ENCODE measurements at regions not wholly inside any gene's neighbourhood (a gene's known extent, or its start where the extent isn't known, plus 50 kb on each side); places are given as distances from the start of the nearest gene placed in this dataset.

DNA sequence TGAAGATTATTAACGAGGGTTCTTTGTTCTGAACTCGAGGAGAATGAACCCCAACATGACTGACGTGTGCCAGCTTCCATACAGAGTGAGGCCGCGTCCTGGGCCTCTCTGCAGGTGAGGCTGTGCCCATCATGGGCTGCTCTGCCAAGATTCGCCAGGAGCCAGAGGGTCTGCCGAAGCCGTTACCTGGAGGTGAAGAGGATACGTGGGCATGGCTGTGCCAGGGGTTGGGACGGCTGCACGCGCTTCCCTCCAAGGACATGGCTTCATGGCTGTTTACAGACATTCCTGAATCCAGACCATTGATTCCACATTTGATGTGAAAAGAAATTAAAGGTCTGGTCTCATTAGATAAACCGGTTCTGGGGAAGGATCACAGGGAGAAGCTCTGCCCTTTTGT, 211.4 kb upstream of the SALL3 start:
- TF ChIP-seq, protein P1, sequence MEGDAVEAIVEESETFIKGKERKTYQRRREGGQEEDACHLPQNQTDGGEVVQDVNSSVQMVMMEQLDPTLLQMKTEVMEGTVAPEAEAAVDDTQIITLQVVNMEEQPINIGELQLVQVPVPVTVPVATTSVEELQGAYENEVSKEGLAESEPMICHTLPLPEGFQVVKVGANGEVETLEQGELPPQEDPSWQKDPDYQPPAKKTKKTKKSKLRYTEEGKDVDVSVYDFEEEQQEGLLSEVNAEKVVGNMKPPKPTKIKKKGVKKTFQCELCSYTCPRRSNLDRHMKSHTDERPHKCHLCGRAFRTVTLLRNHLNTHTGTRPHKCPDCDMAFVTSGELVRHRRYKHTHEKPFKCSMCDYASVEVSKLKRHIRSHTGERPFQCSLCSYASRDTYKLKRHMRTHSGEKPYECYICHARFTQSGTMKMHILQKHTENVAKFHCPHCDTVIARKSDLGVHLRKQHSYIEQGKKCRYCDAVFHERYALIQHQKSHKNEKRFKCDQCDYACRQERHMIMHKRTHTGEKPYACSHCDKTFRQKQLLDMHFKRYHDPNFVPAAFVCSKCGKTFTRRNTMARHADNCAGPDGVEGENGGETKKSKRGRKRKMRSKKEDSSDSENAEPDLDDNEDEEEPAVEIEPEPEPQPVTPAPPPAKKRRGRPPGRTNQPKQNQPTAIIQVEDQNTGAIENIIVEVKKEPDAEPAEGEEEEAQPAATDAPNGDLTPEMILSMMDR (IDR thresholded peaks at IDR 0.05): no peak
- TF ChIP-seq POLR2A (IDR thresholded peaks at IDR 0.05): no peak
